B cell (primary cell): ENCODE measurements at regions not wholly inside any gene's neighbourhood (a gene's known extent, or its start where the extent isn't known, plus 50 kb on each side); places are given as distances from the start of the nearest gene placed in this dataset.

Source experiments
- CTCF ChIP-seq: fragments of 200-600 bp; IDR thresholded peaks from one replicate; pipeline ENCODE4 v1.8.0; 2022; ENCODE audit warnings: antibody characterized with exemption, mild to moderate bottlenecking
- EZH2 ChIP-seq: IDR thresholded peaks from 2 replicates; pipeline ENCODE4 v1.6.1; 2012; ENCODE audit warnings: borderline replicate concordance, low read depth, mild to moderate bottlenecking, moderate library complexity, low read length; ENCODE audit not compliant: insufficient read depth, poor library complexity, severe bottlenecking

GRCh38 chr19:29004796-29005195 is 208.2 kb downstream of the UQCRFS1 start:
- no peak for TF ChIP-seq CTCF
- TF ChIP-seq EZH2 = no peak
